ENCODE measurements at regions not wholly inside any gene's neighbourhood (a gene's known extent, or its start where the extent isn't known, plus 50 kb on each side); places are given as distances from the start of the nearest gene placed in this dataset.
"Not testable (repeated sequence)": the region's sequence is repeated elsewhere in the genome, so short reads cannot be mapped to it uniquely, and the experiment has no call there.

- H3K9me3 Mint-ChIP-seq (ENCODE audit: low read depth) = no peaks in the 10 kb centered on the region
- DNase-seq = no peak
- no peak overlapping the region for H3K27ac Mint-ChIP-seq
- H3K36me3 Mint-ChIP-seq (ENCODE audit: low read depth) = no peaks in the 10 kb centered on the region
- no peaks in the 10 kb centered on the region for H3K4me1 Mint-ChIP-seq
- POLR2A ChIA-PET = no interaction called here
- CTCF ChIA-PET = no interaction called here
- no peak overlapping the region for H3K4me3 Mint-ChIP-seq
- no peaks in the 10 kb centered on the region for H3K27me3 Mint-ChIP-seq
- ATAC-seq = no peak
- intact Hi-C loops (cut with DNase I, micrococcal nuclease) = no loop called here
Observed at GRCh38 chr2:53150146-53150545, 617.5 kb upstream of the CHAC2 start.

GRCh38 chr2:53148221-53148620, 619.4 kb upstream of the CHAC2 start:
- ChIA-PET POLR2A (no interaction called here), CTCF (no interaction called here)
- Mint-ChIP-seq H3K36me3 (ENCODE audit: low read depth) (no peaks in the 10 kb centered on the region), H3K27me3 (no peaks in the 10 kb centered on the region), H3K27ac (no peak overlapping the region), H3K4me3 (no peak overlapping the region), H3K9me3 (ENCODE audit: low read depth) (no peaks in the 10 kb centered on the region), H3K4me1 (no peaks in the 10 kb centered on the region)
- no peak for ATAC-seq
- intact Hi-C loops (cut with DNase I, micrococcal nuclease) = no loop called here
- no peak for DNase-seq

- ATAC-seq = no peak
- Mint-ChIP-seq H3K36me3 (ENCODE audit: low read depth) (no peaks in the 10 kb centered on the region), H3K4me1 (no peaks in the 10 kb centered on the region), H3K27me3 (no peaks in the 10 kb centered on the region), H3K27ac (no peak overlapping the region), H3K4me3 (no peak overlapping the region), H3K9me3 (ENCODE audit: low read depth) (peaks cover 2% of the 10 kb centered on the region)
- ChIA-PET POLR2A (no interaction called here), CTCF (no interaction called here)
- DNase-seq = no peak
- intact Hi-C loops (cut with DNase I, micrococcal nuclease) = no loop called here
Observed at GRCh38 chr2:53131416-53131815, 636.2 kb upstream of the CHAC2 start.

GRCh38 chr2:53130441-53130943, 637.1 kb upstream of the CHAC2 start:
- intact Hi-C loops (cut with DNase I, micrococcal nuclease) = no loop called here
- DNase-seq (no peak), ATAC-seq (peak; percentile 53)
- H3K27ac Mint-ChIP-seq = no peak overlapping the region
- CTCF ChIA-PET = no interaction called here
- no peaks in the 10 kb centered on the region for H3K4me1 Mint-ChIP-seq
- no peak overlapping the region for H3K4me3 Mint-ChIP-seq
- H3K9me3 Mint-ChIP-seq (ENCODE audit: low read depth) = peaks cover 2% of the 10 kb centered on the region
- H3K36me3 Mint-ChIP-seq (ENCODE audit: low read depth) = no peaks in the 10 kb centered on the region
- POLR2A ChIA-PET = no interaction called here
- peaks cover 2% of the 10 kb centered on the region for H3K27me3 Mint-ChIP-seq

GRCh38 chr2:53129851-53130250, 637.8 kb upstream of the CHAC2 start:
- peaks cover 2% of the 10 kb centered on the region for H3K9me3 Mint-ChIP-seq (ENCODE audit: low read depth)
- H3K4me1 Mint-ChIP-seq = no peaks in the 10 kb centered on the region
- H3K27ac Mint-ChIP-seq = no peak overlapping the region
- ATAC-seq = no peak
- peaks cover 2% of the 10 kb centered on the region for H3K27me3 Mint-ChIP-seq
- DNase-seq = no peak
- POLR2A ChIA-PET = no interaction called here
- CTCF ChIA-PET = no interaction called here
- intact Hi-C loops (cut with DNase I, micrococcal nuclease) = no loop called here
- no peak overlapping the region for H3K4me3 Mint-ChIP-seq
- no peaks in the 10 kb centered on the region for H3K36me3 Mint-ChIP-seq (ENCODE audit: low read depth)

- no peaks in the 10 kb centered on the region for H3K4me1 Mint-ChIP-seq
- intact Hi-C loops (cut with DNase I, micrococcal nuclease) = no loop called here
- no peaks in the 10 kb centered on the region for H3K36me3 Mint-ChIP-seq (ENCODE audit: low read depth)
- POLR2A ChIA-PET = no interaction called here
- no peak overlapping the region for H3K27ac Mint-ChIP-seq
- H3K4me3 Mint-ChIP-seq = no peak overlapping the region
- CTCF ChIA-PET = interaction anchor here (0.6 kb wide), 1 partner anchor 1841 kb away, joined by 3 read pairs; no protein-coding TSS in a partner anchor
- ATAC-seq (no peak), DNase-seq (no peak)
- peaks cover 2% of the 10 kb centered on the region for H3K27me3 Mint-ChIP-seq
- H3K9me3 Mint-ChIP-seq (ENCODE audit: low read depth) = peaks cover 3% of the 10 kb centered on the region
Observed at GRCh38 chr2:53127061-53127650, 640.4 kb upstream of the CHAC2 start.

GRCh38 chr2:53114991-53115390, 652.6 kb upstream of the CHAC2 start:
- H3K9me3 Mint-ChIP-seq (ENCODE audit: low read depth) = peaks cover 3% of the 10 kb centered on the region
- POLR2A ChIA-PET = no interaction called here
- H3K4me3 Mint-ChIP-seq = no peak overlapping the region
- no peaks in the 10 kb centered on the region for H3K27me3 Mint-ChIP-seq
- CTCF ChIA-PET = no interaction called here
- no peaks in the 10 kb centered on the region for H3K4me1 Mint-ChIP-seq
- intact Hi-C loops (cut with DNase I, micrococcal nuclease) = no loop called here
- no peak overlapping the region for H3K27ac Mint-ChIP-seq
- ATAC-seq = no peak
- DNase-seq = no peak
- no peaks in the 10 kb centered on the region for H3K36me3 Mint-ChIP-seq (ENCODE audit: low read depth)

GRCh38 chr2:53114582-53114981, 653.0 kb upstream of the CHAC2 start:
- Mint-ChIP-seq H3K27ac (no peak overlapping the region), H3K4me3 (no peak overlapping the region), H3K27me3 (no peaks in the 10 kb centered on the region), H3K9me3 (ENCODE audit: low read depth) (peaks cover 3% of the 10 kb centered on the region), H3K36me3 (ENCODE audit: low read depth) (no peaks in the 10 kb centered on the region), H3K4me1 (no peaks in the 10 kb centered on the region)
- no peak for DNase-seq
- POLR2A ChIA-PET = no interaction called here
- CTCF ChIA-PET = no interaction called here
- intact Hi-C loops (cut with DNase I, micrococcal nuclease) = no loop called here
- no peak for ATAC-seq

GRCh38 chr2:53112408-53112807, 655.2 kb upstream of the CHAC2 start:
- POLR2A ChIA-PET; H3K4me3 Mint-ChIP-seq; intact Hi-C loops (cut with DNase I, micrococcal nuclease); H3K27ac Mint-ChIP-seq; CTCF ChIA-PET; H3K27me3 Mint-ChIP-seq; H3K9me3 Mint-ChIP-seq (ENCODE audit: low read depth); DNase-seq; H3K4me1 Mint-ChIP-seq; H3K36me3 Mint-ChIP-seq (ENCODE audit: low read depth); ATAC-seq: not testable (repeated sequence)

- DNase-seq = no peak
- H3K36me3 Mint-ChIP-seq (ENCODE audit: low read depth) = no peaks in the 10 kb centered on the region
- no peak for ATAC-seq
- H3K9me3 Mint-ChIP-seq (ENCODE audit: low read depth) = no peaks in the 10 kb centered on the region
- H3K4me1 Mint-ChIP-seq = no peaks in the 10 kb centered on the region
- H3K4me3 Mint-ChIP-seq = no peak overlapping the region
- H3K27me3 Mint-ChIP-seq = no peaks in the 10 kb centered on the region
- POLR2A ChIA-PET = no interaction called here
- CTCF ChIA-PET = no interaction called here
- no peak overlapping the region for H3K27ac Mint-ChIP-seq
- intact Hi-C loops (cut with DNase I, micrococcal nuclease) = no loop called here
Observed at GRCh38 chr2:53111406-53111805, 656.2 kb upstream of the CHAC2 start.

- no peaks in the 10 kb centered on the region for H3K36me3 Mint-ChIP-seq (ENCODE audit: low read depth)
- H3K27me3 Mint-ChIP-seq = no peaks in the 10 kb centered on the region
- H3K9me3 Mint-ChIP-seq (ENCODE audit: low read depth) = no peaks in the 10 kb centered on the region
- H3K4me1 Mint-ChIP-seq = no peaks in the 10 kb centered on the region
- no peak overlapping the region for H3K27ac Mint-ChIP-seq
- DNase-seq (no peak), ATAC-seq (no peak)
- no peak overlapping the region for H3K4me3 Mint-ChIP-seq
- CTCF ChIA-PET = no interaction called here
- intact Hi-C loops (cut with DNase I, micrococcal nuclease) = no loop called here
- POLR2A ChIA-PET = no interaction called here
Observed at GRCh38 chr2:53111004-53111403, 656.6 kb upstream of the CHAC2 start.

- ATAC-seq (no peak), DNase-seq (no peak)
- Mint-ChIP-seq H3K27ac (no peak overlapping the region), H3K9me3 (ENCODE audit: low read depth) (peaks cover 2% of the 10 kb centered on the region), H3K36me3 (ENCODE audit: low read depth) (no peaks in the 10 kb centered on the region), H3K27me3 (no peaks in the 10 kb centered on the region), H3K4me3 (no peak overlapping the region), H3K4me1 (no peaks in the 10 kb centered on the region)
- ChIA-PET POLR2A (no interaction called here), CTCF (no interaction called here)
- intact Hi-C loops (cut with DNase I, micrococcal nuclease) = no loop called here
Observed at GRCh38 chr2:53108246-53108645, 659.4 kb upstream of the CHAC2 start.

GRCh38 chr2:53104263-53104662, 663.3 kb upstream of the CHAC2 start:
- H3K27me3 Mint-ChIP-seq = no peaks in the 10 kb centered on the region
- intact Hi-C loops (cut with DNase I, micrococcal nuclease) = no loop called here
- no peaks in the 10 kb centered on the region for H3K4me1 Mint-ChIP-seq
- ATAC-seq = no peak
- no peak for DNase-seq
- no peaks in the 10 kb centered on the region for H3K36me3 Mint-ChIP-seq (ENCODE audit: low read depth)
- H3K4me3 Mint-ChIP-seq = no peak overlapping the region
- ChIA-PET POLR2A (no interaction called here), CTCF (interaction anchor here (0.6 kb wide), 1 partner anchor 1733 kb away, joined by 3 read pairs; no protein-coding TSS in a partner anchor)
- H3K27ac Mint-ChIP-seq = no peak overlapping the region
- peaks cover 2% of the 10 kb centered on the region for H3K9me3 Mint-ChIP-seq (ENCODE audit: low read depth)

Data from activated CD4-positive, alpha-beta T cell treated with anti-CD3 and anti-CD28 coated beads for 36 hours (primary cell).